ENCODE measurements at regions not wholly inside any gene's neighbourhood (a gene's known extent, or its start where the extent isn't known, plus 50 kb on each side); places are given as distances from the start of the nearest gene placed in this dataset.

DNA sequence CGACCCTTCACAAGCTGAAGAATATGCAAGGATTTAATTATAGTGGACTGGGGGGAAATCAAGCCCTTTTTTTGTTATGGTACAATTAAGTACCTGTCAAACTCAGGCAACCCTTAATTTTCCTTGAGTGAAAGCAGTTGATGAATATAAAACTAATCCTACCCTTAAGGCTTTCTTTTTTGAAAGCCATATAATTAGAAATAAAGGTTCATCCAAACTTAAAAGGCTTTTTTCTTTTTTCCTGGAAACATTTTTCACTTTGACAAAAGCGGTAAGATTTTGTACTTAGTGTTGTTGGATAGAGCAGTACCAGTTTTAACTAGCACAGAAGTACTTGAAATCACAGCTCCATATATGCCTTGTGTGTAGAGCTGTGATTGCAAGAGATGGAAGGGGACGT lies 91.9 kb upstream of the MANSC4 start:
- no TSS peak for BruUV-seq (replicated peaks)
- Histone ChIP-seq H3K9me3 (ENCODE audit: control insufficient read depth, insufficient read depth, low read depth, low read length) (no peaks in the 10 kb centered on the region), H3K27ac (ENCODE audit: low read length) (no peak overlapping the region), H3K36me3 (ENCODE audit: control insufficient read depth, insufficient read depth, low read length) (no peaks in the 10 kb centered on the region), H3K4me1 (ENCODE audit: control insufficient read depth, insufficient read depth, low read length) (no peaks in the 10 kb centered on the region), H3K27me3 (ENCODE audit: control insufficient read depth, insufficient read depth, low read length) (no peaks in the 10 kb centered on the region), H3K4me3 (ENCODE audit: low read depth in 2 of 2, low read length in 2 of 2) (no peak overlapping the region)
- TF ChIP-seq, protein P1, sequence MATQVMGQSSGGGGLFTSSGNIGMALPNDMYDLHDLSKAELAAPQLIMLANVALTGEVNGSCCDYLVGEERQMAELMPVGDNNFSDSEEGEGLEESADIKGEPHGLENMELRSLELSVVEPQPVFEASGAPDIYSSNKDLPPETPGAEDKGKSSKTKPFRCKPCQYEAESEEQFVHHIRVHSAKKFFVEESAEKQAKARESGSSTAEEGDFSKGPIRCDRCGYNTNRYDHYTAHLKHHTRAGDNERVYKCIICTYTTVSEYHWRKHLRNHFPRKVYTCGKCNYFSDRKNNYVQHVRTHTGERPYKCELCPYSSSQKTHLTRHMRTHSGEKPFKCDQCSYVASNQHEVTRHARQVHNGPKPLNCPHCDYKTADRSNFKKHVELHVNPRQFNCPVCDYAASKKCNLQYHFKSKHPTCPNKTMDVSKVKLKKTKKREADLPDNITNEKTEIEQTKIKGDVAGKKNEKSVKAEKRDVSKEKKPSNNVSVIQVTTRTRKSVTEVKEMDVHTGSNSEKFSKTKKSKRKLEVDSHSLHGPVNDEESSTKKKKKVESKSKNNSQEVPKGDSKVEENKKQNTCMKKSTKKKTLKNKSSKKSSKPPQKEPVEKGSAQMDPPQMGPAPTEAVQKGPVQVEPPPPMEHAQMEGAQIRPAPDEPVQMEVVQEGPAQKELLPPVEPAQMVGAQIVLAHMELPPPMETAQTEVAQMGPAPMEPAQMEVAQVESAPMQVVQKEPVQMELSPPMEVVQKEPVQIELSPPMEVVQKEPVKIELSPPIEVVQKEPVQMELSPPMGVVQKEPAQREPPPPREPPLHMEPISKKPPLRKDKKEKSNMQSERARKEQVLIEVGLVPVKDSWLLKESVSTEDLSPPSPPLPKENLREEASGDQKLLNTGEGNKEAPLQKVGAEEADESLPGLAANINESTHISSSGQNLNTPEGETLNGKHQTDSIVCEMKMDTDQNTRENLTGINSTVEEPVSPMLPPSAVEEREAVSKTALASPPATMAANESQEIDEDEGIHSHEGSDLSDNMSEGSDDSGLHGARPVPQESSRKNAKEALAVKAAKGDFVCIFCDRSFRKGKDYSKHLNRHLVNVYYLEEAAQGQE (IDR thresholded peaks at IDR 0.05; ENCODE audit: insufficient read depth in 1 of 2, low read depth in 2 of 2, low read length in 1 of 2), result no peak
- no peak for TF ChIP-seq POLR2AphosphoS5 (IDR thresholded peaks at IDR 0.05; ENCODE audit: low read depth, low read length)
- no peak for TF ChIP-seq SIN3A (IDR thresholded peaks at IDR 0.05; ENCODE audit: borderline replicate concordance, insufficient read depth, low read depth, low read length)
- no peak for TF ChIP-seq TCF7L2 (IDR thresholded peaks at IDR 0.05; ENCODE audit: low read depth, low read length)
- TF ChIP-seq, protein P2, sequence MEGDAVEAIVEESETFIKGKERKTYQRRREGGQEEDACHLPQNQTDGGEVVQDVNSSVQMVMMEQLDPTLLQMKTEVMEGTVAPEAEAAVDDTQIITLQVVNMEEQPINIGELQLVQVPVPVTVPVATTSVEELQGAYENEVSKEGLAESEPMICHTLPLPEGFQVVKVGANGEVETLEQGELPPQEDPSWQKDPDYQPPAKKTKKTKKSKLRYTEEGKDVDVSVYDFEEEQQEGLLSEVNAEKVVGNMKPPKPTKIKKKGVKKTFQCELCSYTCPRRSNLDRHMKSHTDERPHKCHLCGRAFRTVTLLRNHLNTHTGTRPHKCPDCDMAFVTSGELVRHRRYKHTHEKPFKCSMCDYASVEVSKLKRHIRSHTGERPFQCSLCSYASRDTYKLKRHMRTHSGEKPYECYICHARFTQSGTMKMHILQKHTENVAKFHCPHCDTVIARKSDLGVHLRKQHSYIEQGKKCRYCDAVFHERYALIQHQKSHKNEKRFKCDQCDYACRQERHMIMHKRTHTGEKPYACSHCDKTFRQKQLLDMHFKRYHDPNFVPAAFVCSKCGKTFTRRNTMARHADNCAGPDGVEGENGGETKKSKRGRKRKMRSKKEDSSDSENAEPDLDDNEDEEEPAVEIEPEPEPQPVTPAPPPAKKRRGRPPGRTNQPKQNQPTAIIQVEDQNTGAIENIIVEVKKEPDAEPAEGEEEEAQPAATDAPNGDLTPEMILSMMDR (IDR thresholded peaks at IDR 0.05), result no peak
- POLR2A ChIA-PET, result no interaction called here
- CTCF ChIA-PET, result no interaction called here
- ATAC-seq (no peak), DNase-seq (ENCODE audit: low read depth, low spot score) (no peak)
- in situ Hi-C loops (cut with HindIII; ENCODE audit: low pct_unique_long_range_greater_than_20kb, low sequenced_read_pairs), result no loop called here
- intact Hi-C loops (cut with micrococcal nuclease; ENCODE audit: unreplicated experiment), result no loop called here

DNA sequence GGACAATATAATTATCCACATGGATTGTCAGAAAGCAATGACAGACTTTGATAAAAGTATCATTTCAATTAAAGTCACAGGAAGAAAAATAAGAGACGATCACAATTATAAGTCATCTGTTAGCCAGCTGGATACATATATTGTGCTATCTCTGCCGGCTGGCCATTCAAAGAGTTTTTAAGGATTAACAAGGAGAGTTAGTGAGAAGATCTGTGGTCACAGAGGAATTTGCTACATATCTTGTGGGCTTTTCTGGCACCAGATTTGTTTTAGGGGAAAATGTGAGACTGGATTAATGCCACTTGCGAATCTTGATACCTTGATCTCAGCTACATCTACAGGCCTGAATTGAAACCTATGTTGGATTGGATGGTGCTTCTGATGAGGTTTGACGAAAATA lies 90.9 kb upstream of the MANSC4 start:
- in situ Hi-C loops (cut with HindIII; ENCODE audit: low pct_unique_long_range_greater_than_20kb, low sequenced_read_pairs), result no loop called here
- H3K27me3 ChIP-seq (ENCODE audit: control insufficient read depth, insufficient read depth, low read length), result no peaks in the 10 kb centered on the region
- no peak overlapping the region for H3K27ac ChIP-seq (ENCODE audit: low read length)
- CTCF ChIA-PET, result no interaction called here
- ATAC-seq (no peak), DNase-seq (ENCODE audit: low read depth, low spot score) (no peak)
- BruUV-seq (replicated peaks), result no TSS peak
- intact Hi-C loops (cut with micrococcal nuclease; ENCODE audit: unreplicated experiment), result no loop called here
- no peaks in the 10 kb centered on the region for H3K9me3 ChIP-seq (ENCODE audit: control insufficient read depth, insufficient read depth, low read depth, low read length)
- H3K36me3 ChIP-seq (ENCODE audit: control insufficient read depth, insufficient read depth, low read length), result no peaks in the 10 kb centered on the region
- no peaks in the 10 kb centered on the region for H3K4me1 ChIP-seq (ENCODE audit: control insufficient read depth, insufficient read depth, low read length)
- no peak overlapping the region for H3K4me3 ChIP-seq (ENCODE audit: low read depth in 2 of 2, low read length in 2 of 2)
- POLR2A ChIA-PET, result no interaction called here
- TF ChIP-seq SIN3A (IDR thresholded peaks at IDR 0.05; ENCODE audit: borderline replicate concordance, insufficient read depth, low read depth, low read length) (no peak), TCF7L2 (IDR thresholded peaks at IDR 0.05; ENCODE audit: low read depth, low read length) (no peak), POLR2AphosphoS5 (IDR thresholded peaks at IDR 0.05; ENCODE audit: low read depth, low read length) (no peak)
- TF ChIP-seq, protein P1 (IDR thresholded peaks at IDR 0.05; ENCODE audit: insufficient read depth in 1 of 2, low read depth in 2 of 2, low read length in 1 of 2), result no peak
- TF ChIP-seq, protein P2 (IDR thresholded peaks at IDR 0.05), result no peak
